Endometrium (tissue), 2 donors: ENCODE measurements at regions not wholly inside any gene's neighbourhood (a gene's known extent, or its start where the extent isn't known, plus 50 kb on each side); places are given as distances from the start of the nearest gene placed in this dataset.
"Not testable (repeated sequence)": the region's sequence is repeated elsewhere in the genome, so short reads cannot be mapped to it uniquely, and the experiment has no call there.

Experiments
- FAIRE-seq: peaks from 2 replicates; lab custom pipeline; 2012; peaks lifted over from hg19 to GRCh38; lab: Jason Lieb, UNC
- donor health status: control.
- donor health status: control.

GRCh38 chr1:102174259-102174863 lies 177.6 kb upstream of the OLFM3 start:
- no peak for FAIRE-seq

GRCh38 chr1:102172200-102172599 lies 175.5 kb upstream of the OLFM3 start:
- FAIRE-seq, result peak; percentile 87

- no peak for FAIRE-seq
Measured at GRCh38 chr1:102163799-102164198, 167.1 kb upstream of the OLFM3 start.

GRCh38 chr1:102151242-102151641 lies 154.5 kb upstream of the OLFM3 start:
- FAIRE-seq, result no peak

GRCh38 chr1:102120910-102121309 lies 124.2 kb upstream of the OLFM3 start:
- no peak for FAIRE-seq

GRCh38 chr1:102118150-102118549 lies 121.4 kb upstream of the OLFM3 start:
- FAIRE-seq, result no peak

GRCh38 chr1:102110586-102110985 lies 113.9 kb upstream of the OLFM3 start:
- FAIRE-seq, result no peak

- not testable (repeated sequence) for FAIRE-seq
Measured at GRCh38 chr1:102109493-102109892, 112.8 kb upstream of the OLFM3 start.

GRCh38 chr1:102107441-102107840 lies 110.7 kb upstream of the OLFM3 start:
- no peak for FAIRE-seq

GRCh38 chr1:102105931-102106550 lies 109.3 kb upstream of the OLFM3 start:
- FAIRE-seq, result no peak

- no peak for FAIRE-seq
Measured at GRCh38 chr1:102103646-102104045, 106.9 kb upstream of the OLFM3 start.

- no peak for FAIRE-seq
Measured at GRCh38 chr1:102102276-102102780, 105.6 kb upstream of the OLFM3 start.

- no peak for FAIRE-seq
Measured at GRCh38 chr1:102100666-102101065, 103.9 kb upstream of the OLFM3 start.

GRCh38 chr1:102099916-102100315 lies 103.2 kb upstream of the OLFM3 start:
- FAIRE-seq, result no peak

GRCh38 chr1:102098536-102098935 lies 101.8 kb upstream of the OLFM3 start:
- no peak for FAIRE-seq

- no peak for FAIRE-seq
Measured at GRCh38 chr1:102098081-102098480, 101.4 kb upstream of the OLFM3 start.

GRCh38 chr1:102097451-102097850 lies 100.7 kb upstream of the OLFM3 start:
- FAIRE-seq, result no peak

- FAIRE-seq, result no peak
Measured at GRCh38 chr1:102096162-102096561, 99.4 kb upstream of the OLFM3 start.

GRCh38 chr1:102089791-102090190 lies 93.1 kb upstream of the OLFM3 start:
- no peak for FAIRE-seq

- FAIRE-seq, result no peak
Measured at GRCh38 chr1:102085896-102086295, 89.2 kb upstream of the OLFM3 start.

- FAIRE-seq, result no peak
Measured at GRCh38 chr1:102084771-102085535, 88.2 kb upstream of the OLFM3 start.

- no peak for FAIRE-seq
Measured at GRCh38 chr1:102083192-102083591, 86.5 kb upstream of the OLFM3 start.

- FAIRE-seq, result no peak
Measured at GRCh38 chr1:102074874-102075273, 78.1 kb upstream of the OLFM3 start.
